ENCODE measurements at regions not wholly inside any gene's neighbourhood (a gene's known extent, or its start where the extent isn't known, plus 50 kb on each side); places are given as distances from the start of the nearest gene placed in this dataset.

GRCh38 chr7:98493030-98493778 is 92.3 kb upstream of the BAIAP2L1 start:
- no peak for DNase-seq (ENCODE audit: extremely low spot score, unreplicated experiment)
- no peak for TF ChIP-seq CTCF (IDR thresholded peaks at IDR 0.05)
- Mint-ChIP-seq H3K36me3 (ENCODE audit: unreplicated experiment) (no peaks in the 10 kb centered on the region), H3K9me3 (ENCODE audit: unreplicated experiment) (peaks cover 4% of the 10 kb centered on the region), H3K27ac (ENCODE audit: unreplicated experiment) (no peak overlapping the region), H3K27me3 (ENCODE audit: unreplicated experiment) (no peaks in the 10 kb centered on the region), H3K4me1 (ENCODE audit: unreplicated experiment) (no peaks in the 10 kb centered on the region), H3K4me3 (ENCODE audit: unreplicated experiment) (no peak overlapping the region)

- H3K4me3 Mint-ChIP-seq (ENCODE audit: unreplicated experiment) = no peak overlapping the region
- H3K27ac Mint-ChIP-seq (ENCODE audit: unreplicated experiment) = no peak overlapping the region
- DNase-seq (ENCODE audit: extremely low spot score, unreplicated experiment) = no peak
- no peaks in the 10 kb centered on the region for H3K9me3 Mint-ChIP-seq (ENCODE audit: unreplicated experiment)
- H3K27me3 Mint-ChIP-seq (ENCODE audit: unreplicated experiment) = no peaks in the 10 kb centered on the region
- TF ChIP-seq CTCF (IDR thresholded peaks at IDR 0.05) = no peak
- no peaks in the 10 kb centered on the region for H3K36me3 Mint-ChIP-seq (ENCODE audit: unreplicated experiment)
- H3K4me1 Mint-ChIP-seq (ENCODE audit: unreplicated experiment) = no peaks in the 10 kb centered on the region
Observed at GRCh38 chr7:98488167-98488566, 87.3 kb upstream of the BAIAP2L1 start.

- DNase-seq (ENCODE audit: extremely low spot score, unreplicated experiment) = no peak
- no peaks in the 10 kb centered on the region for H3K4me1 Mint-ChIP-seq (ENCODE audit: unreplicated experiment)
- no peaks in the 10 kb centered on the region for H3K9me3 Mint-ChIP-seq (ENCODE audit: unreplicated experiment)
- H3K27me3 Mint-ChIP-seq (ENCODE audit: unreplicated experiment) = no peaks in the 10 kb centered on the region
- no peak overlapping the region for H3K4me3 Mint-ChIP-seq (ENCODE audit: unreplicated experiment)
- H3K27ac Mint-ChIP-seq (ENCODE audit: unreplicated experiment) = no peak overlapping the region
- H3K36me3 Mint-ChIP-seq (ENCODE audit: unreplicated experiment) = no peaks in the 10 kb centered on the region
- TF ChIP-seq CTCF (IDR thresholded peaks at IDR 0.05) = no peak
Observed at GRCh38 chr7:98483964-98484545, 83.2 kb upstream of the BAIAP2L1 start.

- no peaks in the 10 kb centered on the region for H3K9me3 Mint-ChIP-seq (ENCODE audit: unreplicated experiment)
Observed at GRCh38 chr7:98483276-98483963, 82.5 kb upstream of the BAIAP2L1 start.

More at GRCh38 chr7:98483276-98483963, 82.5 kb upstream of the BAIAP2L1 start:
- no peak overlapping the region for H3K4me3 Mint-ChIP-seq (ENCODE audit: unreplicated experiment)
- H3K36me3 Mint-ChIP-seq (ENCODE audit: unreplicated experiment) = no peaks in the 10 kb centered on the region
- no peak for DNase-seq (ENCODE audit: extremely low spot score, unreplicated experiment)
- H3K27ac Mint-ChIP-seq (ENCODE audit: unreplicated experiment) = no peak overlapping the region
- no peaks in the 10 kb centered on the region for H3K4me1 Mint-ChIP-seq (ENCODE audit: unreplicated experiment)
- no peaks in the 10 kb centered on the region for H3K27me3 Mint-ChIP-seq (ENCODE audit: unreplicated experiment)
- no peak for TF ChIP-seq CTCF (IDR thresholded peaks at IDR 0.05)

All from osteocyte (in vitro differentiated cells).